GM18517 (cell line): ENCODE measurements at regions not wholly inside any gene's neighbourhood (a gene's known extent, or its start where the extent isn't known, plus 50 kb on each side); places are given as distances from the start of the nearest gene placed in this dataset.
"Not testable (repeated sequence)": the region's sequence is repeated elsewhere in the genome, so short reads cannot be mapped to it uniquely, and the experiment has no call there.

ENCODE experiments used
- ATAC-seq: cut with Tn5 transposase; IDR thresholded peaks from one replicate; pipeline ENCODE4 v1.9.1; 2021; ENCODE audit warnings: mild to moderate bottlenecking, moderate library complexity; ENCODE audit not compliant: unreplicated experiment

GRCh38 chr12:102669056-102669455 is 188.7 kb upstream of the IGF1 start:
- ATAC-seq, result no peak

- ATAC-seq, result not testable (repeated sequence)
These were observed 185.8 kb upstream of the IGF1 start for GRCh38 chr12:102666176-102666575.

GRCh38 chr12:102659200-102659911 is 179.0 kb upstream of the IGF1 start:
- no peak for ATAC-seq

GRCh38 chr12:102653406-102653805 is 173.0 kb upstream of the IGF1 start:
- ATAC-seq, result no peak

- ATAC-seq, result no peak
These were observed 172.4 kb upstream of the IGF1 start for GRCh38 chr12:102652645-102653313.

GRCh38 chr12:102645968-102646367 is 165.6 kb upstream of the IGF1 start:
- ATAC-seq, result no peak

GRCh38 chr12:102643879-102644575 is 163.7 kb upstream of the IGF1 start:
- ATAC-seq, result no peak

- no peak for ATAC-seq
These were observed 161.8 kb upstream of the IGF1 start for GRCh38 chr12:102642199-102642598.

- peak; percentile 59 for ATAC-seq
These were observed 160.3 kb upstream of the IGF1 start for GRCh38 chr12:102640658-102641057.

- ATAC-seq, result no peak
These were observed 158.4 kb upstream of the IGF1 start for GRCh38 chr12:102638777-102639176.

GRCh38 chr12:102633981-102634605 is 153.7 kb upstream of the IGF1 start:
- ATAC-seq, result no peak

GRCh38 chr12:102631274-102631673 is 150.9 kb upstream of the IGF1 start:
- ATAC-seq, result no peak

GRCh38 chr12:102629262-102629888 is 149.0 kb upstream of the IGF1 start:
- no peak for ATAC-seq

GRCh38 chr12:102625819-102626218 is 145.5 kb upstream of the IGF1 start:
- ATAC-seq, result no peak

- no peak for ATAC-seq
These were observed 142.3 kb upstream of the IGF1 start for GRCh38 chr12:102622618-102623017.

- ATAC-seq, result no peak
These were observed 138.0 kb upstream of the IGF1 start for GRCh38 chr12:102618197-102618877.

GRCh38 chr12:102616692-102617091 is 136.3 kb upstream of the IGF1 start:
- no peak for ATAC-seq

- ATAC-seq, result no peak
These were observed 131.6 kb upstream of the IGF1 start for GRCh38 chr12:102611995-102612394.

GRCh38 chr12:102609996-102610395 is 129.6 kb upstream of the IGF1 start:
- no peak for ATAC-seq

- no peak for ATAC-seq
These were observed 122.7 kb upstream of the IGF1 start for GRCh38 chr12:102603021-102603420.
